Stimulated activated CD4-positive, alpha-beta T cell treated with anti-CD3 and anti-CD28 coated beads, Interleukin-1b, Interleukin-23, amount 100 ng/mL, for 1 hour (primary cell): ENCODE measurements at regions not wholly inside any gene's neighbourhood (a gene's known extent, or its start where the extent isn't known, plus 50 kb on each side); places are given as distances from the start of the nearest gene placed in this dataset.

Experiments used
- DNase-seq, 2 donors: peaks; one replicate each; pipeline ENCODE4 v3.0.0-alpha.2; 2020; ENCODE audit warnings: low read depth in 2 of 2

DNA sequence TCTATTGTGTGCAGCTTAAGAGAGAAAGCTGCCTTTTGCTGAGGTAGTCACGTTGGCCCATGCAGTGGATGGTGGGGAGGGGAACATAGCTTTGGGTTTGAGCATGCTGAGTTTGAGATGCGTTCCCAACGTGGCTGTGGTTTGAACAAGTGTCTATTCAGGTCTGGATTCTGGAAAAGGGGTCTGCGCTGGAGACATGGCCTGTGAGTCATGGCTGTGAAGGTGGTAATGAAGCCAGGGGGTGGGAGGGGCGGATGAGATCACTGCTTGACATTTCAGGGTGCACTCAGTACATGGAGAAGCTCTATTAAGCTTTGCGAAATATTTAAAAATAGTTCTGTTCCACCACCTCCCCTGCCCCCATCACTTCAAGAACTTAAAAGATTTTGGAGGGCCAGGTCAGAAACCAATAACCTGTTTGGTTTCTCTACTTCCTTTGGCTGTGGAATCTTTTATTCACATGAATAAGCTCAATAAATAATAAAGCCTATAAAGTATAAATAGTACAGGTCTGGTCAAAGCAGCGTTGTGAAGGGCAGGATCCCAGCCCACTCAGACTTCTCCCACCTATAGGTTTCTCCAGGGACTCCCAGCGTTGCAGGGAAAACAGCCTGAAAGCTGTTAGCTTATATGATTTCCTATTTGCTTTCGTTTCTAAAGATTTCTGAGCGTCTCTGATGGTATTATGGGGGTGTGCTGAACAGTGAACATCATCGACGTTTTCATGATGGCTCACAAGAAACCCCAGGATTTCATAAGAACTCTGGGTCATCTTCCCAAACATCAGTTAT lies 189.9 kb downstream of the NSG2 start:
- DNase-seq: no peak

DNA sequence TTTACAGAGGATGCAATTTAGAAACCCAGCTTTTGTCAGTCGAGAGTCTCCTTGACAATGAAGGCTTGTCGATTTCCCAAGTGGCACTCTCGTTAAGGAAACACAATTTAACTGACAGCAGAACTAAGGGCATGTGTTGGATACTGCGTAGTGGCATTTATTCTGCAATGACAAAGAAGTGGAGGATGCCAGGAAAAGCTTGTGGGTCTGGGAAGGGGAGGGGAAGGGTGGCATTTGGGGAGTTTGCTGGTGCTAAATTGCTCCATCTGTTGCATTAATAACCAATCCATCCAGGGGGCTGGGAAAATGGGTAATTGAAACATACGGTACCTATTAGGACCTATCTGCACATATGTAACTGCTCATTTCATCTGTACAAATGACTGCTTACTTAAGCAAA lies 190.6 kb downstream of the NSG2 start:
- no peak for DNase-seq

DNA sequence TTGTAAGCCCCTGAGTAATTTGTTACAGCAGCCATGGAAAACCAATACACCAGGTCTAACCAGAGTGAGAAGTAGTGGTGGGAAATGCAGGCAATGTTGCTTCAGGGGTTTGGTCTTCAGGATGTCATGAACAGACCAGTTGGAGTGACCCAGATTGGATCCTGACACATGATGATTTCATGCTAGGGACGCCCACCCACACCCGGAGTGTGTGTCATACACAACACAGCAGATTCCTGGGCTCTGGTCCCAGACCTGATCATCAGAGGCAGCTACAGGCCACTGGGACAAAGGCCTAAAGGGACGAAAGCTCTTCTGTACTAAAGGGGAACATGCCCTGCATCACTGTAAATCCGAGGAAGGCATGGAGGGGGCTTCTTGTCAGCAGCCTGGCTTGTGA lies 194.2 kb downstream of the NSG2 start:
- no peak for DNase-seq

DNA sequence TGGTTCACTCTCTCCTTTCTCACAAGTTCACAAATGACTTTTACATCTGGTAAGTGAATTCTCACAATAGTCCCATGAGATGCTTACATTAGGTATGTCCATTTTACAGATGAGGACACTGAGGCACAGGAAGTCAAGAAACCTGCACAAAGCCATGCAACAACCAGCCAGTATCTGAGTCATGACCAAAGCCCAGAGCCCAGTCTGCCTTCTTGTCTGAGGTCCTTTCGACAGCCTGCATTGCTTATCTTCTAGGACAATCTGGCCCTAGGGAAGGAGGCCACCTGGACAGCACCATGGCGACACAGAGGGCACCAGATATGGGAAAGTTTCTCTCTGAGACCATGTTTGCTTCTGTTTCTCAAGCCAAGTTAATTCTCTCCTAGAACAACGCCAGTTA lies 197.1 kb downstream of the NSG2 start:
- no peak for DNase-seq

DNA sequence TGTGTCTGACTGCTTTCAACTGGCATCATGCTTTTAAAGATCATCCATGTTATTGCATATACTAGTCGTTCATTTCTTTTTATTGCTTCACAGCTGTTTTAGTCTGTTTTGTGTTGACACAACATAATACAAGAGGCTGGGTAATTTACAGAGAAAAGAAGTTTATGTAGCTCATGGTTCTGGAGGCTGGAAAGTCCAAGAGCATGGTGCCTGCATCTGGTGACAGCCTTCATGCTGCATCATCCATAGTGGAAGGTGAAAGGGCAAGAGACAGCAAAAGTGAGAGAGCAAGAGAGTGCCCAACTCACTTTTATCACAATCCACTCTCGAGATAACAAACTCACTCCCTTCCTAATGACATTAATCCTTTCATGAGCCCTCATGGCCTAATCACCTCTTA lies 198.4 kb downstream of the NSG2 start:
- DNase-seq: no peak

DNA sequence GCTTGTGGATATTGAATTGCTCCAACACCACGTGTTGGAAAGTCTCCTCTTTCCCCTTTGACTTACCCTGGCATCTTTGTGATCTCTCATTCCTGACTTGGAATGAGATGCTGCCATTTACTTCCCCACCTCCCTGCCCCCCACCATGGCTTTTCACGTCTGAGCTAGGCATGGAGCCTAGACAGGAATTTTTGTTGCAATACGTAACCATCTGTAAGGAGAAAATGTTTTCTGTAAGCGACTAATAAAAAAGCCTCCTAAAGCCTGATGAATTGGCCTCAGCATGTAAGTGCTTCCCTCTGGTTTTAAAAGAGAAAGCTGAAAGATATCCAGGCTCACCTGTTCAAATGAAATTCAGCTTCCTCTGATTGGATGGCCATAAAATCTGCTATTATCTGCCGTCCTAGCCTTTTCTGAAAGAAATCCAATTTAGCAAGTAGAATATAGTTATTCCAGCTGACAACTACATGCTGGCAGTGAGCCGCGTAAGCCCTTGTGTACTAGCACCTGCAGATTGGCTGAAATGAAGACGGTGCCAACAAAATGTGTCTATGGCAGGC lies 200.1 kb downstream of the NSG2 start:
- DNase-seq: no peak

DNA sequence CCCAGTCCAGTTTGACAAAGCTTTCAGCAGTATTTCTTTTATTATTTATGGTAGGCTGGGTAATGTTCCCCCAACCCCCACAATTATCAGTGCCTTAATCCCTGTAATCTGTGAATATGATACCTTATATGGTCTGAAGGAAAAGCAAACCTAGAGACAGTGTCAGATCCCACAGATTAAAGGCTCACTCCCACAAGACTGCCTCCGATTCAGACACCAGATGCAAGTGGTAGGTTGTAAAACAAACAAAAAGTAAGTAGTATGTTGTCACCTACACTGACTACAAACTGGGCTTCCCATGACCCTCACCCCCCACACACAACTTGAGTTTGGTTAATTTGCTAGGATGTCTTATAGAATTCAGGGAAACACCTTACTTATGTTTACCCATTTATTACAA lies 201.2 kb downstream of the NSG2 start:
- no peak for DNase-seq

DNA sequence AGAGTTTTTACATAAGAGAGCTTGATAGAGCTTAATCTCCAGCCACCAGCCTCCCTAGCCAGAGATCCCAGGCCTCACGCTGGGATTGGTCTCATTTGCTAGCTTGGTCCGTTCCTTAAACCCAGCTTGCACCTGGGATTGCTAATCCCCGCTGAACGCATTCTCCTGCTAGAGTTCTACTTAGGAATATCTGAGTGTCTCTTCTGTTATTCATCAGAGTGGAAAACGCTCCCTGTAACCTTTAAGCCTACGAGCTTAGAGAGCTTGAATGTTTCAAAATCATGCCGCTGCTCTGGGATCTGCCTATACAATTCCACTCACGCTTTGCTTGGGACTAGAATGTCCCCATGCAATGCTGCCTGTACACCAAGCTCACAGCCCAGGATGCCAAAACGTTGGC lies 201.8 kb downstream of the NSG2 start:
- no peak for DNase-seq

DNA sequence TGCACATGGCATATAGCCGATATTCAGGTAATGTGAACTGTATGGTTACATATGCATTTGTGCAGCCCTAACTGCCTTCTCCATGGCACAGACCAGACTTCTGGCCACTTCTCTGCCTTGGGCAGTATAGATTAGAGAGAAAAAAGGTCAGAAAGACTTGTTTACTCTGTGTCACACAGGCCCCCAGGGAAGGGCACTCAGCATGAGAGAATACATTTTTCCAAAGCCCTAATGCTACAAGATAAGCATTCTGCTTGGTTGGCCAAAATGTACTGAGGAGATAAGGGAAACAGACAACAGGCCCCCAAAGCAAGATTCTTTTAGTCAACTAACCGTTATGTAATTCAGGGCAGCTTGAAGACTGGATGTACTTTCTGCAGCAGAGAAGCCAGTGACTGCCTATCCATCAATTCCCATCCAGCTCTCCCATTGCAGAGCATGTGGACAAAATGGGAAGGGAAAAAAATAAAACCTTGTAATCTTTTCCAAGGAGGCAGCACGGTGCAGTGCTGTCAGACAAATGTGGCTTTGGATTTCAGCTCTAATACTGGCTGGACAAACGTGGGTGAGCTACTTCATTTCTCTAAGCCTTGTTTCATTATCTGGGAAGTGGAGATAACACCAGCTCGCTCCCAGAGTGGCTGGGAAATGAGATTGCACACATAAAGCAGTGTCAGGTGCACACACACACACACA lies 205.9 kb downstream of the NSG2 start:
- DNase-seq: no peak

DNA sequence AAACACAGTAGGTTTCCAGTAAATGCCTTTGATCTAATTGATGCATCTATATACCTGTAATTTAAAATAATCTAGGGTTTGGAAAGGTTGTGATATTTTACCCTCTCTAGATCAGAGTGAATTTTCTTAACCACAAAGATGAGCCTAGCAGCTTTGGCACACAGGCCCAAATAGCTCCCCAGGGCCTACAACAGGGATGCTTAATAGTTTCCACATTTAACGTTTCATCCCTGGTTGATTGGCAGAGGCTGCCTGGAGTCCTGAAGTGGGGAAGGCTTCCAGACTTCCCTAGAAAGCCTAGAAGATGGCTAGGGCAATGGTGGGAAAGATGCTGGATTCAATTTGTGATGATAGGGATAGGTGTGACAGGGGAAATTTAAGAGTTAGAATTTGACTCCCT lies 206.6 kb downstream of the NSG2 start:
- no peak for DNase-seq

DNA sequence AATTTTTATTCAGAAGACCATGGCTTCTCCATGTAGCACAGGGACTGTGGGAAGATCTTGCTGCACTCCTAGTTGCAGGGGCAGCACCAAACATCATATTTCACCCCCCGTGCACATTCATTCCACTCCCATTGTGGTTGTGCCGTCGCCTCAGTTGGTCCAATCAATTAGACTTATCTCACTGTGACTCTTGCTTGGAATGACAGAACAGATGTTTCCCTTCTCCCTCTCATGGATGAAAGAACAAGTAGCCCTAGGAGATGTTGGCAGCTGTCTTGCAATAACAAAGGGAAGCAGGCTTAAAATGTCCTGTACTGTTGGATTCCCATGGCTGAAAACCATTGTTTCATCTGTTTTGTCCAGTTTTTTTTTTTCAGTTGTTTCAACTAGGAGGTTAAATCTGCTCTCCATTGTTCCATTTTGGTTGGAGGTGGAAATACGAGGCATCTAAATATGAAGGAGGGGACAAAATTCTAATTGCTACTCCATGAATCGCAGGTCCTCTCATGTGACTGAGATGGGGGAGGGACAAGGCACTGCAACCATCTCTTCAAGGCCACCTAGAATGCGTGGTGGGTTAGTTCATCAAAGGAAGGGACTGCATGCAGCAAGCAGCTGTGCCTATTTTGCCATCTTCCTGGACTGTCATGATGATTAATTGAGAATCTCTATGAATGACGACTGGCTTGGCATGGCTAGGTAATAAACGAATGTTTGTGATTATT lies 214.4 kb downstream of the NSG2 start:
- no peak for DNase-seq

DNA sequence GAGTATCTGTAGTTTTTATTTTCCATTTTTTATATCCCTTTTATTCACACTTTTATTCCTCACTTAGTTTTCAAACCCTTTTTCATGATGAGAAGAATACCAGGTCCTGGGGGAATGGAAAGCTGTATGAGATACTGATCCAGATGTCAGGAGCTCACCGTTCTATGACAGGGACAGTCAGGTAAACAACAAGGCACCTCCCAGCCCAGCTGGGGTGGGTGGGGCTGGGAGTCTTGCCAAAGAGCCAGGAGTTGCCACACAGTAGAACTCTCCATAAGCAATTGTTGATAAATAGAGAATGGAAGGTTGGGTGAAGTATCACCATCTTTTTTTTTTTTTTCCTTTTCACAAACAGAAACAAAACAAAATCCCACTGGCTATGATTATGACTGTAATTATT lies 225.8 kb downstream of the NSG2 start:
- DNase-seq: no peak

DNA sequence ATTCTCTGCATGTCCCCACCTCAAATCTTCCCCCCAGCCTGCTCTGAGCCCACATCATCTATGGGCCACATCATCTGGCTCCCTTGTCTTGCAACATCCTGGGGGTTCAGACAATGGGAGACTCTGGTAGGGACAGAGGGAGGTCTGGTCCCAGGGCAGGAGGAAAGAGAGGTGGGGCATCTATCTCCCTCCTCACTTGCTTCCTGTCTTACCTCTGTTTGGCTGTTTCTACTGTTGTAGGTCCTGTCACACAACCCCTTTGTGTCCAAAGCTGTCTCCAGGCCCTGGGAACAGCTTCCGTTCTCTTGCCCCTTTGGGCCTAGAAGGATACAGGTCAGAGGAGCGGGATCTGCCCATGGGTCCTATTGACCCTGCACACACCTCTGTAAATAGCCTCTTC lies 227.2 kb downstream of the NSG2 start:
- DNase-seq: no peak

DNA sequence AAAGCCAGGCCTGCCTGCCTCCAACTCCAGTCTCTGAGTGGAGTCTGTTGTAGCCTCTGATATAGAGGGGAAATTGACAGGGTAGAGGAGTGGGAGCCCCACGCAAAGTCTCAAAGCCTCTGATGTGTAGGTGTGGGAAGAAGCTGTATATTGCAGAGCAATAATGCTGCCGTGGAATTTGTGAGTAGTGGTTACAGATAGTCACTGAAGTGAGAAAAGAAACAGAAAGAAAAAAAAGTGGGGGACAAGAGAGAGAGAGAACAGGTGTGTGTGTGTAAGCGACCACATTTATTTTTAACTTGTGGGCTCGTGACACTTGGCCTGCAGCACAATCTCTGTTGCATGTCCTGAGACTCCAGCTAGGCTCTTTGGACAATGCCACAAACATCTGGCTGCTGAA lies 227.8 kb downstream of the NSG2 start:
- no peak for DNase-seq

DNA sequence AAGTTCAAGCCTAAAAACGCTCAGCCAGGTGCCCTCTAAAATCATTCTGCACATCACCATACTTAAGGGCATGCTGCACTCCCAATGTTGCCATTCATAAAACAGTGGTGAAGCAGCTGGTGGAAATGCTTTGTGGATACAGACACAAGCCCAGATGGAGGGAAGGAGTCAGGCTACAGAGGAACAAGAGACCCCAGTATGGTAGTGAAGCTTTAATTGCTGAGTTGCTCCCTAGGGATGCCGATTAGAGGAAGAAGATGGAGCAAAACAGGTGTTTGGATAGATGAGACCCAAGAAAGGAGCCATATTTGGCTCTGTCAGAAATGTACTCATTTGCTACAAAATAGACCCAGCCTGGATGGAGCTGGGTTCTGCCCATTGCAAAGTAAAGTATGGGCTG lies 230.5 kb downstream of the NSG2 start:
- DNase-seq: no peak

DNA sequence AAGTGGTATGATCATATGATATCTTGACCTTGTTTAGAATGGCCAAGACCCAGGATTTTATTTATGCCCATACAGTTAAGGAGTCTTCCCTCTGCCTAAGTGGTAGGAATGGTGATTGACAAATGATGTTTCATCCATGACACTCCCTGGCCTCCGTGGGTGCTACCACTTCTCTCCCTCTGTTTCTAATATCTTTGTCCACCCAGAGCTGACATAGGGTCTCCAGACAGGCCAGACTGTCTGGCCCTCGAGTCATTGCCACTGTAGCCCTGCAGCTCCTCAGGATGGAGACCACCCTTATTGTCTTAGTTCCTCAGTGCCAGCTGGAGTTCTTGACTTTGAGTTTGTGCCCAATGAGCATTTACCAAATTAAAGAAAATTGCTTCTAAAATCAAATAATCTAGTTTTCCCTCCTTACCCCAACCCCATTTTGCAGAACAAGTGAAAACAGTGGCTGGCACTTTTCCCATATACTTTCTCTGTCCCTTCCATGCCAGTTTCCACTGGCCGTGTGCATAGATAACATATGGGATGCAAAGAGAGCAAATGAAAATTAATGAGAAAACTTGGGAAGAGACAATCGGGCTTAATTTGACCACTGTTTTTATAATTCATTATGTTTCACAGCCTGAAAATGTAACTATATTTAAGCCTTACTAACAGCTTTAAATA lies 235.7 kb downstream of the NSG2 start:
- no peak for DNase-seq

DNA sequence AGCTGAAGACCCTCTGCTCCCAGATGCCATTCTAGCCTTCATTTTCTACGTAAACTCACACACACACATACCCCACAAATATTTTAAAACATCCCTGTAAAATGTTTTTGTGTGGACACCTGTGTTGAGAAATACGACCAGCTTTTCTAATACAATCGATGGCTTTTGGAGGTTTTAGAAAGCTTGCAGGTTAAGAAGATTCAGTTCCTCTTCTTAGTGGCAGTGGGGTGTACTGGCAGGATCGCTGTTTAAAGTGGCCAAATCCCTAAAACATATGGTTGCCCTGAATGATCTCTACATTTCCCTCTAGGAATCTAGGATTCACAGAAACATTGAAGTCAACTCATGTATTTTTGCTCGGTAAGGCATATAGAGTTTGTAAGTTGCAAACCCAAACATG lies 236.3 kb downstream of the NSG2 start:
- no peak for DNase-seq

DNA sequence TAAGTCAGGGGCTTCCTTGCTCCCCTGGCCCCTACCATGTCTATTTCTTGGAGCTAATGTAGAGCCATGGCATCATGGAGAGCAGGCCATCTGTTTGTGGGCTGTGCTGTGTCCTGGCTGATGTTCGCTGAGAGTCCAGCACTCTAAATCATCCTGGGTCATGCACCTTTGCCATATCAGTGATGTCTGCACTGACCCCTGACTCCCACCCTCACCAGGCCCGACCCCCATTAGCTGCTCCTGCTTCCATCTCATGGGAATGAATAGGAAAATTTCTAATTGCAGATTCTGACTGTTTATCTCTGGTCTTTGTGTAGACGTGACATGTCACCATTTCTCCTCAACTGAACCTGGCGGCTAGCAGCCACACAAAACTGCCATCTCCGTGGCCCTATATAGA lies 236.9 kb downstream of the NSG2 start:
- DNase-seq: no peak

DNA sequence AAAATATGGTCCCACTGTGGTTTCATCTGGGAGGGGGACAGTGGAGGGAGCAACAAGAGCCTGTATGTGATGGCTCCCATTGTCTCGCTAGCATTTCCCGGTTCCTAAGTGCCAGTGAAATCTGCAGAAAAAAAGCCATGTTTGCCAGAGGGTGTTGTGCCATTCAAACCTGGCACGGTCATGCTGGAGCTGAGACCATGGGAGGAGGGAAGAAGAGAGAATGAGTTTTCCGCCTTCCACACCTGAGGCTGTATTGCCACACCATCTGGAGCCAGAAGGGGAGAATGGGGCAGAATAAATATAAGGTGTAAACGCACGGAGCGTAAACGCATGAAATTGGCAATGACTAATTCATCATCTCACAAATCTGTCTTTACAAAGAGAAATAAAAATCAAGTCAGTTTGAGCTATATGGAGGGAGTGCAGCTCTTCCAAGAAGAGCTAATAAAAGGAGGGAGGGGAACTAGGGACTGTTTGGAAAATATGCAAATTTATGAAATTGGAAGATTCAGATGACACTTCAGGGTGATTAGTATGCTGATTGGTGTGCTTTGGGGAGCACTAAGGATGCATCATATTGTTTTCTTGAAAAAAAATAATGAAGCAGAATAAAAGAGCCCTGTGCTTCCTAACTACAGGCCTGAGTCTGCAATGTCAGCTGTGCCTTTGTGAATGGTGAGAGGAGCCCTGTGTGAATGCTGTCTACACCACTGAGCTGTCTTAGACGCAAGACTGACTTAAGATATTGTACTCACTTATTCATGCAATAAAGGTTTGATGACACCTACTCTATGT lies 237.9 kb downstream of the NSG2 start:
- no peak for DNase-seq

DNA sequence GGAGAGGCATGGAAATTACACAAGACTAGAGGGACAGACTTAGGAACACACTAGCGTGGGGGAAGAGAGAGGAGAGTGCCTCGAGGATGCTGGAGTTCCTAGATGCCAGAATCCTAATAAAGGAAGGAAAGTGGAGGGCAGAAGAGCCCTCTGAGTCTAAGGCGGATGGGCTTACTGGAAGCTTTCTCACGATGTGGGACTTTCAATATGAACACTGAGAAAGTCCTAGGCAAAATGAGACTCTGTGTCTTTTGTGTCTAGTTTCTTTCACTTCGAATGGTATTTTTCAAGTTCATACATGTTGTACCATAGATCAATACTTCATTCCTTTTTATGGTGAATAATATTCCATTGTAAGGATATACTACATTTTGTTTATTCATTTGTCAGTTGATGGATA lies 239.4 kb downstream of the NSG2 start:
- no peak for DNase-seq

DNA sequence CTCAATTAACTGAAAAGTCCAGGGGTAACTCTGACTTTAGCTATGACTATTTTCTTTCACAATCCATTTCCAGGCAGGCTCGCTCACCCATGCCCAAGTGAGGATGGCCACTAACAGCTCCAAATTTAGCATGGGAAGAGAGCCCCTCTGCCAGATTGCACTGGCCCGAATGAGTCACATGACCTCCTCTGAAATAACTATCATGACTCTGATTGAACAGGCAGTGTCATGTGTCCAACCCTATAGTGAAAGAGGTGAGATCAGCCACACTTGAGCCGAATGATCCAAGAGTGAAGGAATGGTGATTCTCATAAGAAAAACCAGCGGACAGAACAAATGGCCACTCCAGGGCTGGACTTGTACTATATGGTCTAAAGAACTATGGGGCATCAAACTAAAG lies 242.3 kb downstream of the NSG2 start:
- no peak for DNase-seq
